Sigmoid colon (tissue), 6 donors: ENCODE measurements at regions not wholly inside any gene's neighbourhood (a gene's known extent, or its start where the extent isn't known, plus 50 kb on each side); places are given as distances from the start of the nearest gene placed in this dataset.

Experiments used
- DNase-seq: peaks from one replicate; pipeline ENCODE4 v3.0.0-alpha.2; 2019
- H3K27ac ChIP-seq, 4 donors: fragments of 200-600 bp; sonication (generic); one replicate each; pipeline ENCODE4 v1.5.1; 2016 to 2019; ENCODE audit warnings: mild to moderate bottlenecking in 1 of 4
- H3K27me3 ChIP-seq, 3 donors: fragments of 200-600 bp; sonication (generic); one replicate each; pipeline ENCODE4 v1.5.1; 2019; ENCODE audit warnings: mild to moderate bottlenecking in 1 of 3
- H3K36me3 ChIP-seq, 4 donors: fragments of 200-600 bp; sonication (generic); one replicate each; pipeline ENCODE4 v1.5.1; 2016 to 2019
- H3K4me1 ChIP-seq, 4 donors: fragments of 200-600 bp; sonication (generic); one replicate each; pipeline ENCODE4 v1.5.1; 2017 to 2019
- H3K4me3 ChIP-seq, 4 donors: fragments of 200-600 bp; sonication (generic); one replicate each; pipeline ENCODE4 v1.5.1; 2017 to 2019; ENCODE audit warnings: mild to moderate bottlenecking in 2 of 4, moderate library complexity in 1 of 4
- H3K9me3 ChIP-seq, 4 donors: fragments of 200-600 bp in 3 of 4; sonication (generic) in 3 of 4; one replicate each; pipeline versions ENCODE4 v1.5.1 to v1.6.1; 2013 to 2019
- CTCF ChIP-seq, 4 experiments: fragments of 450-650 bp in 3 of 4; fragments of 200-600 bp in 1 of 4; IDR thresholded peaks; one replicate each; pipeline ENCODE4 v1.5.1; 2016 to 2019; ENCODE audit warnings: antibody characterized with exemption in 4 of 4, mild to moderate bottlenecking in 3 of 4, moderate library complexity in 2 of 4
- EP300 ChIP-seq, 4 donors: sonication (generic); formaldehyde crosslinking; IDR thresholded peaks; one replicate each; pipeline ENCODE4 v1.6.1; 2017; ENCODE audit warnings: antibody characterized with exemption in 4 of 4
- POLR2A ChIP-seq, 2 donors: fragments of 450-650 bp; IDR thresholded peaks; one replicate each; pipeline ENCODE4 v1.6.1; 2016; ENCODE audit warnings: antibody characterized with exemption in 2 of 2, mild to moderate bottlenecking in 2 of 2, moderate library complexity in 2 of 2
- POLR2AphosphoS5 ChIP-seq, 4 donors: sonication (generic); formaldehyde crosslinking; IDR thresholded peaks; one replicate each; pipeline ENCODE4 v1.6.1; 2017; ENCODE audit warnings: antibody characterized with exemption in 4 of 4
- WGBS, 2 donors: extraction: QIAGEN DNeasy Blood & Tissue Kit; methylation state at CpG; one replicate each; pipeline ENCODE4 v1.1.7; 2013; 5-methylcytosine and 5-hydroxymethylcytosine counted together
- intact Hi-C: fragments of 100-400 bp; cut with DNase I; formaldehyde crosslinking; loops from one replicate; pipeline ENCODE4 v1.15.1; 2023
- donor health status: healthy with polysubstance abuse.
- donor health status: healthy.

GRCh38 chr13:109329175-109329574 is 457.2 kb downstream of the IRS2 start:
- Histone ChIP-seq H3K9me3 (no peaks in the 10 kb centered on the region), H3K27me3 (no peaks in the 10 kb centered on the region), H3K36me3 (no peaks in the 10 kb centered on the region), H3K27ac (no peak overlapping the region), H3K4me3 (no peak overlapping the region), H3K4me1 (no peaks in the 10 kb centered on the region)
- no peak for DNase-seq
- 89 to 90% methylated on average over 4 of the region's 4 CpGs for WGBS, 2 donors
- intact Hi-C loops: no loop called here
- TF ChIP-seq POLR2A (IDR thresholded peaks at IDR 0.05): no peak
- no peak for TF ChIP-seq CTCF (IDR thresholded peaks at IDR 0.05)
- no peak for TF ChIP-seq POLR2AphosphoS5 (IDR thresholded peaks at IDR 0.05)
- no peak for TF ChIP-seq EP300 (IDR thresholded peaks at IDR 0.05)

- Histone ChIP-seq H3K27me3 (no peaks in the 10 kb centered on the region), H3K4me3 (no peak overlapping the region), H3K27ac (no peak overlapping the region), H3K36me3 (no peaks in the 10 kb centered on the region), H3K9me3 (no peaks in the 10 kb centered on the region), H3K4me1 (no peaks in the 10 kb centered on the region)
- TF ChIP-seq POLR2AphosphoS5 (IDR thresholded peaks at IDR 0.05) (no peak), EP300 (IDR thresholded peaks at IDR 0.05) (no peak), CTCF (IDR thresholded peaks at IDR 0.05) (no peak), POLR2A (IDR thresholded peaks at IDR 0.05) (no peak)
- no peak for DNase-seq
- 93 to 94% methylated on average over 9 of the region's 9 CpGs for WGBS, 2 donors
- intact Hi-C loops: no loop called here
Measured at GRCh38 chr13:109326601-109327000, 459.8 kb downstream of the IRS2 start.

- TF ChIP-seq POLR2A (IDR thresholded peaks at IDR 0.05) (no peak), POLR2AphosphoS5 (IDR thresholded peaks at IDR 0.05) (no peak), CTCF (IDR thresholded peaks at IDR 0.05) (no peak), EP300 (IDR thresholded peaks at IDR 0.05) (no peak)
- no peaks in the 10 kb centered on the region for H3K9me3 ChIP-seq
- H3K4me1 ChIP-seq: no peaks in the 10 kb centered on the region
- DNase-seq: no peak
- H3K4me3 ChIP-seq: no peak overlapping the region
- no peaks in the 10 kb centered on the region for H3K36me3 ChIP-seq
- H3K27me3 ChIP-seq: no peaks in the 10 kb centered on the region
- H3K27ac ChIP-seq: no peak overlapping the region
- intact Hi-C loops: no loop called here
- 87 to 91% methylated on average over 4 of the region's 4 CpGs for WGBS, 2 donors
Measured at GRCh38 chr13:109323338-109323737, 463.0 kb downstream of the IRS2 start.

GRCh38 chr13:109318945-109319590 is 467.3 kb downstream of the IRS2 start:
- no peak for TF ChIP-seq POLR2AphosphoS5 (IDR thresholded peaks at IDR 0.05)
- TF ChIP-seq POLR2A (IDR thresholded peaks at IDR 0.05): no peak
- no peak for TF ChIP-seq CTCF (IDR thresholded peaks at IDR 0.05)
- no peak for TF ChIP-seq EP300 (IDR thresholded peaks at IDR 0.05)
- H3K36me3 ChIP-seq: no peaks in the 10 kb centered on the region
- WGBS, 2 donors: 87 to 89% methylated on average over 23 of the region's 23 CpGs
- H3K27ac ChIP-seq: no peak overlapping the region
- no peaks in the 10 kb centered on the region for H3K4me1 ChIP-seq
- no peak for DNase-seq
- H3K9me3 ChIP-seq: no peaks in the 10 kb centered on the region
- intact Hi-C loops: no loop called here
- no peak overlapping the region for H3K4me3 ChIP-seq
- no peaks in the 10 kb centered on the region for H3K27me3 ChIP-seq

- DNase-seq: no peak
- H3K27ac ChIP-seq: no peak overlapping the region
- intact Hi-C loops: no loop called here
- 87 to 92% methylated on average over 4 of the region's 4 CpGs for WGBS, 2 donors
- no peaks in the 10 kb centered on the region for H3K27me3 ChIP-seq
- H3K36me3 ChIP-seq: no peaks in the 10 kb centered on the region
- no peak overlapping the region for H3K4me3 ChIP-seq
- H3K9me3 ChIP-seq: no peaks in the 10 kb centered on the region
- TF ChIP-seq CTCF (IDR thresholded peaks at IDR 0.05): no peak
- no peaks in the 10 kb centered on the region for H3K4me1 ChIP-seq
Measured at GRCh38 chr13:109315481-109315880, 470.9 kb downstream of the IRS2 start.
